ENCODE measurements at regions not wholly inside any gene's neighbourhood (a gene's known extent, or its start where the extent isn't known, plus 50 kb on each side); places are given as distances from the start of the nearest gene placed in this dataset.

- CTCF ChIA-PET (ENCODE audit: low intra/inter-chr PET ratio): no interaction called here
- 0% methylated on average over 3 of the region's 3 CpGs for WGBS (ENCODE audit: insufficient coverage, low coverage, missing lambda C conversion rate)
- Histone ChIP-seq H3K9me3 (replicated peaks; ENCODE audit: control insufficient read depth, insufficient read depth, low read depth, low read length) (no peaks in the 10 kb centered on the region), H3K79me2 (ENCODE audit: control insufficient read depth, insufficient read depth, low read length) (no peaks in the 10 kb centered on the region), H3K27ac (ENCODE audit: extremely low read depth, low read depth, low read length) (no peak overlapping the region), H3K9me1 (ENCODE audit: control insufficient read depth, insufficient read depth, low read length) (no peaks in the 10 kb centered on the region), H2AFZ (ENCODE audit: low read depth, low read length) (no peak overlapping the region), H4K20me1 (replicated peaks; ENCODE audit: control insufficient read depth, insufficient read depth, low read length) (no peaks in the 10 kb centered on the region), H3K4me2 (ENCODE audit: insufficient read depth, low read length) (no peak overlapping the region), H3K4me1 (replicated peaks in 1 of 2; ENCODE audit: control insufficient read depth in 2 of 2, insufficient read depth in 2 of 2, low read length in 2 of 2) (no peaks in the 10 kb centered on the region; a peak in 1 of 5 replicates), H3K4me3 (no peak overlapping the region), H3K27me3 (ENCODE audit: control insufficient read depth in 2 of 2, insufficient read depth in 2 of 2, low read length in 2 of 2) (0 out of 5 replicates have a peak, but pooled peaks cover 0 to 4% of the 10 kb centered on the region in 2 experiments), H3K36me3 (ENCODE audit: control insufficient read depth, insufficient read depth, low read length) (no peaks in the 10 kb centered on the region), H3K9ac (ENCODE audit: insufficient read depth in 1 of 2, low read depth in 2 of 2, low read length in 2 of 2) (no peak overlapping the region)
- ATAC-seq: no peak
- POLR2A ChIA-PET: interaction anchor here (0.6 kb wide), 1 partner anchor 1621 kb away, joined by 3 read pairs; no protein-coding TSS in a partner anchor
- TF ChIP-seq TGIF2 (CRISPR knock-in tag; IDR thresholded peaks at IDR 0.05): no peak
- no peak for FAIRE-seq
- DNase-seq (ENCODE audit: extremely low read depth in 1 of 4, low spot score in 3 of 4): no peak
- BruUV-seq (replicated peaks): no TSS peak
- in situ Hi-C loops (cut with MboI): no loop called here
- intact Hi-C loops (cut with micrococcal nuclease): no loop called here
Observed at GRCh38 chr5:14930486-14930885, 58.9 kb upstream of the ANKH start.

- ChIA-PET POLR2A (no interaction called here), CTCF (ENCODE audit: low intra/inter-chr PET ratio) (no interaction called here)
- Histone ChIP-seq H3K9me1 (ENCODE audit: control insufficient read depth, insufficient read depth, low read length) (no peaks in the 10 kb centered on the region), H3K4me2 (ENCODE audit: insufficient read depth, low read length) (no peak overlapping the region), H3K79me2 (ENCODE audit: control insufficient read depth, insufficient read depth, low read length) (no peaks in the 10 kb centered on the region), H3K9ac (ENCODE audit: insufficient read depth in 1 of 2, low read depth in 2 of 2, low read length in 2 of 2) (no peak overlapping the region), H3K9me3 (replicated peaks; ENCODE audit: control insufficient read depth, insufficient read depth, low read depth, low read length) (no peaks in the 10 kb centered on the region), H3K4me3 (no peak overlapping the region), H4K20me1 (replicated peaks; ENCODE audit: control insufficient read depth, insufficient read depth, low read length) (no peaks in the 10 kb centered on the region), H2AFZ (ENCODE audit: low read depth, low read length) (no peak overlapping the region), H3K4me1 (replicated peaks in 1 of 2; ENCODE audit: control insufficient read depth in 2 of 2, insufficient read depth in 2 of 2, low read length in 2 of 2) (no peaks in the 10 kb centered on the region; a peak in 1 of 5 replicates), H3K27me3 (ENCODE audit: control insufficient read depth in 2 of 2, insufficient read depth in 2 of 2, low read length in 2 of 2) (0 out of 5 replicates have a peak, but pooled peaks cover 0 to 4% of the 10 kb centered on the region in 2 experiments), H3K27ac (ENCODE audit: extremely low read depth, low read depth, low read length) (no peak overlapping the region), H3K36me3 (ENCODE audit: control insufficient read depth, insufficient read depth, low read length) (no peaks in the 10 kb centered on the region)
- 0% methylated on average over 5 of the region's 5 CpGs for WGBS (ENCODE audit: insufficient coverage, low coverage, missing lambda C conversion rate)
- in situ Hi-C loops (cut with MboI): no loop called here
- BruUV-seq (replicated peaks): no TSS peak
- no peak for FAIRE-seq
- intact Hi-C loops (cut with micrococcal nuclease): no loop called here
- ATAC-seq: no peak
- no peak for DNase-seq (ENCODE audit: extremely low read depth in 1 of 4, low spot score in 3 of 4)
- TF ChIP-seq TAF7 (tag; IDR thresholded peaks at IDR 0.05): no peak
- no peak for TF ChIP-seq WHSC1 (IDR thresholded peaks at IDR 0.05; ENCODE audit: low read length)
- TF ChIP-seq CBX2 (IDR thresholded peaks at IDR 0.05; ENCODE audit: insufficient read depth, low read length, poor library complexity, severe bottlenecking): no peak
- no peak for TF ChIP-seq ZNF318 (IDR thresholded peaks at IDR 0.05; ENCODE audit: borderline replicate concordance in 1 of 2, low read depth in 1 of 2)
- no peak for TF ChIP-seq MAFG (tag; conservative IDR thresholded peaks at IDR 0.05)
Observed at GRCh38 chr5:14929293-14930065, 57.9 kb upstream of the ANKH start.

Measured in K562 (cell line).